ENCODE measurements at regions not wholly inside any gene's neighbourhood (a gene's known extent, or its start where the extent isn't known, plus 50 kb on each side); places are given as distances from the start of the nearest gene placed in this dataset.
"Not testable (repeated sequence)": the region's sequence is repeated elsewhere in the genome, so short reads cannot be mapped to it uniquely, and the experiment has no call there.

GRCh38 chr4:53699310-53699709 is 108.0 kb upstream of the LNX1 start:
- not testable (repeated sequence) for TF ChIP-seq CTCF (conservative IDR thresholded peaks at IDR 0.05; ENCODE audit: low read depth in 2 of 2); POLR2AphosphoS5 (IDR thresholded peaks at IDR 0.05; ENCODE audit: low read depth); REST (IDR thresholded peaks at IDR 0.05; ENCODE audit: unreplicated experiment); NANOG (IDR thresholded peaks at IDR 0.05; ENCODE audit: borderline replicate concordance); JUNB (IDR thresholded peaks at IDR 0.05; ENCODE audit: unreplicated experiment); EZH2phosphoT487 (IDR thresholded peaks at IDR 0.05; ENCODE audit: unreplicated experiment); EZH2 (IDR thresholded peaks at IDR 0.05; ENCODE audit: low read depth, unreplicated experiment); CREB1 (CRISPR knock-in tag; IDR thresholded peaks at IDR 0.05; ENCODE audit: low read depth); ZNF331 (CRISPR knock-in tag; IDR thresholded peaks at IDR 0.05; ENCODE audit: low read depth); STAT1 (IDR thresholded peaks at IDR 0.05; ENCODE audit: unreplicated experiment); ZNF462 (CRISPR knock-in tag; IDR thresholded peaks at IDR 0.05); ETS1 (IDR thresholded peaks at IDR 0.05); ZNF114 (CRISPR knock-in tag; IDR thresholded peaks at IDR 0.05)

All from GM23338 (cell line).